ENCODE measurements at regions not wholly inside any gene's neighbourhood (a gene's known extent, or its start where the extent isn't known, plus 50 kb on each side); places are given as distances from the start of the nearest gene placed in this dataset.

- H2BK120ac ChIP-seq (replicated peaks; ENCODE audit: low read depth, low read length) = no peak overlapping the region
- no peaks in the 10 kb centered on the region for H3K36me3 ChIP-seq (ENCODE audit: control insufficient read depth in 2 of 4, insufficient read depth in 4 of 4, low read length in 3 of 4)
- ChIA-PET CTCF (ENCODE audit: partially characterized antibody) (no interaction called here), POLR2A (ENCODE audit: partially characterized antibody) (no interaction called here)
- DNase-seq (ENCODE audit: low read depth in 1 of 2, low spot score in 2 of 2) (no peak), FAIRE-seq (no peak)
- H3K14ac ChIP-seq (ENCODE audit: insufficient read length) = no peak overlapping the region
- no peak overlapping the region for H2BK20ac ChIP-seq (ENCODE audit: low read length)
- no peak overlapping the region for H4K5ac ChIP-seq (ENCODE audit: insufficient read length, low read depth, low read length)
- H4K91ac ChIP-seq (replicated peaks; ENCODE audit: insufficient read length, low read length) = no peak overlapping the region
- H3K23me2 ChIP-seq (ENCODE audit: low read depth, low read length) = no peaks in the 10 kb centered on the region
- H3K9me3 ChIP-seq (ENCODE audit: insufficient read depth in 2 of 2, low read depth in 1 of 2, low read length in 1 of 2) = no peaks in the 10 kb centered on the region
- no peak overlapping the region for H3K4ac ChIP-seq (replicated peaks; ENCODE audit: insufficient read length, low read depth, low read length)
- H2AFZ ChIP-seq (ENCODE audit: low read length) = peak overlapping the region; percentile 35; the same call in 1 of the 2 replicates
- WGBS, 2 experiments (ENCODE audit: extremely low coverage in 1 of 2, insufficient coverage in 1 of 2, insufficient read length in 1 of 2, insufficient replicate concordance in 2 of 2, low coverage in 1 of 2, low lambda C conversion rate in 2 of 2, missing lambda C conversion rate in 1 of 2) = 83% methylated on average over 7 of the region's 7 CpGs; no CpG with 5 or more reads in 1 of the 2 experiments
- H4K8ac ChIP-seq (ENCODE audit: extremely low read depth, insufficient read depth, low read length) = peak overlapping the region; percentile 76; the same call in 1 of the 2 replicates
- no peak overlapping the region for H2BK12ac ChIP-seq (ENCODE audit: low read depth, low read length)
- TF ChIP-seq HDAC6 (IDR thresholded peaks at IDR 0.05; ENCODE audit: low read depth, low read length) (no peak), POLR2A (IDR thresholded peaks at IDR 0.05; ENCODE audit: control extremely low read depth in 1 of 2, low read depth in 2 of 2, low read length in 2 of 2) (no peak), SUZ12 (IDR thresholded peaks at IDR 0.05; ENCODE audit: low read length) (no peak), EGR1 (IDR thresholded peaks at IDR 0.05; ENCODE audit: borderline replicate concordance, low read depth, low read length) (no peak), ATF3 (IDR thresholded peaks at IDR 0.05; ENCODE audit: insufficient read depth, low read depth, low read length) (no peak), GTF2F1 (IDR thresholded peaks at IDR 0.05; ENCODE audit: borderline replicate concordance, low read depth, low read length) (no peak), HDAC2 (IDR thresholded peaks at IDR 0.05; ENCODE audit: borderline replicate concordance in 1 of 2, low read depth in 2 of 2, low read length in 2 of 2) (no peak)
- no peak overlapping the region for H3K56ac ChIP-seq (replicated peaks; ENCODE audit: insufficient read length, low read depth, low read length)
- H3K4me3 ChIP-seq (ENCODE audit: extremely low read depth in 1 of 4, insufficient read depth in 2 of 4, low read depth in 3 of 4, low read length in 4 of 4) = no peak overlapping the region
- no peak overlapping the region for H3K27ac ChIP-seq (ENCODE audit: low read depth, low read length)
- no peaks in the 10 kb centered on the region for H3K79me1 ChIP-seq (ENCODE audit: low read depth, low read length)
- H3K4me1 ChIP-seq (replicated peaks in 1 of 4; ENCODE audit: control insufficient read depth in 3 of 4, insufficient read depth in 4 of 4, low read length in 3 of 4) = no peaks in the 10 kb centered on the region
- H3K23ac ChIP-seq (ENCODE audit: insufficient read length) = no peak overlapping the region
- no peak overlapping the region for H3K4me2 ChIP-seq (ENCODE audit: insufficient read depth in 1 of 2, low read depth in 2 of 2, low read length in 2 of 2)
- no peaks in the 10 kb centered on the region for H4K20me1 ChIP-seq (replicated peaks in 1 of 2; ENCODE audit: control insufficient read depth in 1 of 2, insufficient read depth in 2 of 2, low read length in 2 of 2)
- no peak overlapping the region for H2BK15ac ChIP-seq (ENCODE audit: low read length)
- H3K79me2 ChIP-seq (ENCODE audit: control insufficient read depth in 1 of 2, insufficient read depth in 2 of 2, low read length in 2 of 2) = no peaks in the 10 kb centered on the region
- no peak overlapping the region for H3K9ac ChIP-seq (replicated peaks in 1 of 4; ENCODE audit: extremely low read depth in 1 of 4, low read depth in 3 of 4, low read length in 3 of 4)
- H2BK5ac ChIP-seq (ENCODE audit: low read depth, low read length) = no peak overlapping the region
- H3K27me3 ChIP-seq (replicated peaks in 1 of 4; ENCODE audit: control insufficient read depth in 3 of 4, extremely low read depth in 1 of 4, insufficient read depth in 3 of 4, low read length in 3 of 4) = no peaks in the 10 kb centered on the region
- no peak overlapping the region for H2AK5ac ChIP-seq (ENCODE audit: low read depth, low read length)
- no peak overlapping the region for H3K18ac ChIP-seq (ENCODE audit: extremely low read depth, low read length)
Observed at GRCh38 chr5:110840347-110840960, 101.6 kb downstream of the SLC25A46 start.
